ENCODE measurements at regions not wholly inside any gene's neighbourhood (a gene's known extent, or its start where the extent isn't known, plus 50 kb on each side); places are given as distances from the start of the nearest gene placed in this dataset.
A peak's percentile ranks its signal among the peaks of the same experiment; 100 is the strongest.
"Not testable (repeated sequence)": the region's sequence is repeated elsewhere in the genome, so short reads cannot be mapped to it uniquely, and the experiment has no call there.

DNA sequence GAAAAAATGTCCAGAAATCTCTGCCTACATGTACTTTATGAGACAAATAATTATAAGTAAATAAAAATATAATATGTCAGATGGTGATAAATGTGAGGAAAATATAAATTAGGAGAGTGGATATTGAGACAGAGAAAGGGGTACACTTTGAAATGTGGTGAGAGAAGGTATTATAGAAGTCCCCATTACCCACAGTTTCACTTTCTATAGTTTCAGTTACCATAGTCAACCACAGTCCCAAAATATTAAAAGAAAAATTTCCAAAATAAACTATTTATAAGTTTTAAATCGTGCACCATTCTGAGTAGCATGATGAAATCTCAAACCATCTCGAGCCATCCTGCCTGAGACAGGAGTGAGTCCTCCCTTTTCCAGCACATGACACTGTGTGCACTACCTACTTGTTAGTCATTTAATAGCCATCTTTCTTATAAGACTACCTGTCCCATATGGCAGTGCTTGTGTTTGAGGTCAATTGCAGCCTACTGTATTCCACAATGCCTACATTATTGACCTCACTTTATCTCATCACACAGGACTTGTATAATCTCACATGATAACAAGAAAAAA lies 653.7 kb downstream of the DACH1 start:
- no peak for DNase-seq

DNA sequence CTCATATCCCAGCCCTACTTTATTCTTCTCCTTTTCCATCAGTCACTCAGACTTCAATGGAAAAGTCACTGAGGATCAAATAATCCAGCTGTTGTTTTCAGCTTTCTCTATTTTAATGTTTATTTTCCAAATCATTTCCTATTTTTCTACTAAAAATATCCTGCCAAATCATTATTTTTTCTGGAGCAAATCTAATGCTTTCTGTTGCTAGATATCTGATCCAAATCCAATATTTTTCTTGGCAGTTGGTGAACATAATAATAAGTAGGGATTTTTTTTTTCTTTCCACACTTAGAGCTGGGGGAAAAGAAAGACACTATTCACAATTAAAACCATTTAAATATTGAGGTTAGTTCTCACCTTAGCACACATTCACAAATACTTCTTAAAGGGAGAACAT lies 656.1 kb downstream of the DACH1 start:
- no peak for DNase-seq

DNA sequence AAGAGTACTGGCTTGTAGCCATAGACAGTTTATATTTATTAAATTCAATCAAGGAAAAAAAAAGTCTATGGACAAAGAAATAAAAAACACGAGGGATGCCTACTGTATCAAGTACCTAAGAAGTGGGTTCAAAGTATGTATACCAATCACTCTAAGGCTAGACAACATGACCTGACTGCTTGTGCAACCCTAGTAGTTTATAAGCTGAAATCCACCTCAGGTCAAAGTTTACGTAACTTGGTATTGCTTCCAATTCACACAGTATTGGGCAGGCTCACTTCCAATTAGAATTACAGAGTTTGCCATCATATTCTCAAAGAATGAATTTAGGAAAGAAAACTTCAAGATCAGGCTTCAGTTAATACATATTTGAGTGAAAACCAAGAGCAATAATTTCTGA lies 657.8 kb downstream of the DACH1 start:
- no peak for DNase-seq

DNA sequence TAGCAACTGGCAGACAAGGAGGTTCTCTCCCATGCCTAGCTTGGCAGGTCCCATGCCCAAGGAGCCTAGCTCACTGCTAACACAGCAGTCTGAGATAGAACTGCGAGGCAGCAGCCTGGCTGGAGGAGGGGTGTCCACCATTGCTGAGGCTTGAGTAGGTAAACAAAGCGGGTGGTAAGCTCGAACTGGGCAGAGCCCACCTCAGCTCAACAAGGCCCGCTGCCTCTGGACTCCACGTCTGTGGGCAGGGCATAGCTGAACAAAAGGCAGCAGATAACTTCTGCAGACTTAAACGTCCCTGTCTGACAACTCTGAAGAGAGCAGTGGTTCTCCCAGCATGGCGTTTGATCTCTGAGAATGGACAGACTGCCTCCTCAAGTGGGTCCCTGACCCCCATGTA lies 682.4 kb downstream of the DACH1 start:
- DNase-seq, result not testable (repeated sequence)

DNA sequence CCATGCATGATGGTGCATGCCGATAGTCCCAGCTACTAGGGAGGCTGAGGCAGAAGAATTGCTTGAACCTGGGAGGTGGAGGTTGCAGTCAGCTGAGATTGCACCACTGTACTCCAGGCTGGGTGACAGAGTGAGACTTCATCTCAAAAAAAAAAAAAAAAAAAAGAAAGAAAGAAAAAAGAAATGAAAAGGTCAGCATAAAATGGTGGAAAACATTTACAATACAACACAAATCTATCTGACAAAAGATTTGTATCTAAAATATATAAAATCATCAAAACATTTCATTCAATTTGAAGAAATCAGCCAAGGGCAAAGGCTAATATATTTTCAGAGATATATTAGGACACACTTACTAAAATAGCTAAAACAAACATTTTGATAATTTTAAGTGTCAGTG lies 683.7 kb downstream of the DACH1 start:
- DNase-seq, result not testable (repeated sequence)

DNA sequence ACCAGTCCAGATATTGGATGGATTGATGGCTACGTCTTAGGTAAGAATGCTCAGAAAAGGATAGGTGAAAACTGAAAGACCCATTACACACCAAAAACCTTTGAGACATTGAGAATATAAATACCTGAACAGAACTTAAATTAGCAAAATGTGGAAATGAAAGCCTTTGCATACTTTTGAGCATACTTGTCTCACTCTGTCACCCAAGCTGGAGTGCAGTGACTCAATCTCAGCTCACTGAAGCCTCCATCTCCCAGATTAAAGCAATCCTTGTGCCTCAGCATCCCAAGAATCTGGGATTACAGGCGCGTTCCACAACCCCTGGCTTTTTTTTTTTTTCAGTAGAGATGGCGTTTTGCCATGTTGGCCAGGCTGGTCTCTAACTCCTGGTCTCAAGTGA lies 695.3 kb downstream of the DACH1 start:
- DNase-seq, result no peak

DNA sequence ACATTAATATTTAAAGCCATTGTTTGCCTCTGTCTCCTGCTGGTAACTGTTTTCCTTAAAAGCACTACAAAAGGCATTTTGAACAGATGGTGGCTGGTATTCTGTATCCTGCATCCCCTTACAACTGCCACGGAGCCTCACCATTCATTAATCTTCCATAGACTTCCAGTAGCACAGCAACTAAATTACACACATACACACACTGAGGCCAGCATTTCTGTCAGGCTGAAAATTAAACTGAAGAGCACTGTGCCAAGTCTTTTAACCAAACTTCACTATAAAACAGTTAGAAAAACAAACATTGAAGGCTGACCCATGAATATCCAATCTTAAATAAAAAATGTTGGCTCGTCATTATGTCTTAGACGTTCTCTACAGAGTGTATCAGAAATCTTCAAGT lies 697.8 kb downstream of the DACH1 start:
- DNase-seq, result peak; percentile 31

DNA sequence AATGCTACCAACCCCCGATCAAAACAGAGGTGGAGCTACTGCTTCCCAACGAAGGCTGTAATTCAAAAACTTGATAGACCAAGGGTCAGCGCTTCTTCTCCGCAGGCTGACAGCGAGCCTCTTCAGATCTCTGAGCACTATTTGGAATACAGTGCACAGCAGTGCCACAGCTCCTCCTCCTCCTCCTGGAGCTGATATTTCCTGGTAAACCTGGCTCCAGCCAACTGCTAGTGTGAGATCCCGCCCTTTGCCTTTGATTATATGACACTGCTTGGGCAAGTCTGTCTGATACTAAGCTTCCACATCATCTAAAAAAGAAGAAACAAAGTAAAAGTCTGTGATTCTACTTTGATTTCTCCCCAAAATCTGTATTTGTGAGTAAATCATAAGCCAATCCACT lies 710.5 kb downstream of the DACH1 start:
- no peak for DNase-seq

DNA sequence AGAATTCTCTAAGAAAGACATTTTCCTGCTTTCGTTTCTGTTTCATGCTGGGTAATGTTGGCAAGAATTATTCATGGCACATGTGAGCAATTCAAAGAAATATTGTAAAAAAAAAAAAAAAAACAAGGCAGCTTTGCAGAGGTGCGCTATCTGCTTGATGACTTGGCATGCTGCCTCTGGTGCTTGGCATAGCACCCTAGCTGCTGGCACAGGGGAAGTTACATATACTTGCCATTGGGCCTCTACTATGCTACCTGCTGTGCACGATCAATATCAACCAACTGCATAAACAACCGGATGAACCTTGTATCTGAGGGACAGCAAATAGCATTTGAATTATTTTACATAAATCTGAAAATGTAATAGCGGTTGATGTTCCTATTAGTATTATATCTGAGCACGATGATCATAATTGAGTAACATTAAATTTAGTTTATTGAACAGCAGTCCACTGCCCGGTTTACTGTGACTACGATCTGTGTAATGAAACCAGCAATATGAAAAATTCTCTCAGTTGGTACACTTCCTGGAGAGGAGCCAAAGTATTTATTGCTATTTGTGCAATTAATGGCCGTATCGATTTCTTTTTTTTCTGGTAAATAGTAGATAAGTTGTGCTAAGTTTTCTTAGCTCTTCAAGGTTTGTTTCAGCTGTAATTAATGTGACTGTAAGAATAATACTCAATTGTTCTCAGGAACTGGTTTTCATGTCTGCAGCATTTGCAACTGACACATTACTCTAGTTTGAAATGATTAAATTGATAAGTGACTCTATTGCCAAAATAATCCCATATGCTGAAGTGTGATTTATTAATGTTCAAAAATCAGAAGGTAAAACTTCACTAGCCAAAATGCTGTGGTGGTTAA lies 717.3 kb downstream of the DACH1 start:
- DNase-seq, result peak; percentile 34

DNA sequence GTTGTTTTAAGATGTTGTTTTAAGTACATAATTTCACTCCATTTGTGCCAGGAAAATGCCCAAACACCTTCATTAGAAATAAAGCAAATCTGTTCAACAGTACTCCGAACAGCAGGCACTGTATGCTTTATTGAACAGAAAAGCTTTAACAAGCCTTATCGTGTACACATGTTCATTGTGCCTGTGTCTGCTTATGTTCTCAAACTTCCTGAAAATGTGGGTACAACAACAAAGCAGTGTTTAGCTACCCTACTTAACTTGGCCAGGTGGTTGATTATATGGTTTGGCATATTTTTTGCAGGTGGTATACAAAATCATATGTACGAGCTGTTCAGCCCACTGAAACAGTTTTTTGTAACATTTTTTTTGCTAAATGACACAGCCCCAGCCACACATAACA lies 718.0 kb downstream of the DACH1 start:
- DNase-seq, result peak; percentile 42

DNA sequence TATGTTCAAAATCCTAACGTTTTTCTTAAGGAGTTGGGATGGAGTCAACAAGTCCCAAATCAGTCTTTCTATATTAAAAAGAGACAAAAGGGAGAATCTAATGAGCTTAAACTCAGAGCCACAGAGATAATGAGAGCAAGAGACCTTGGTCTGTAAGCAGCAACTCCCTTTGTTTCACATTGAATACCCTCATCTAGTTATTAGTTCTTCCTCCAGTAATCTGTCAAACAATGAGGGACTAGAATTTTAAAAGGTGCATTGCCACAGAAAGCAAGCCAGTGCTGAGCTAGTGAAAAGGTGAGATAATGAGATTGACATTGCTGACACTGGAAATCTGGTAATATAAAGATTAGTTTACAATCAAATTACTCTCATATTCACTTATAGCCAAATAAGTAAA lies 718.6 kb downstream of the DACH1 start:
- no peak for DNase-seq

DNA sequence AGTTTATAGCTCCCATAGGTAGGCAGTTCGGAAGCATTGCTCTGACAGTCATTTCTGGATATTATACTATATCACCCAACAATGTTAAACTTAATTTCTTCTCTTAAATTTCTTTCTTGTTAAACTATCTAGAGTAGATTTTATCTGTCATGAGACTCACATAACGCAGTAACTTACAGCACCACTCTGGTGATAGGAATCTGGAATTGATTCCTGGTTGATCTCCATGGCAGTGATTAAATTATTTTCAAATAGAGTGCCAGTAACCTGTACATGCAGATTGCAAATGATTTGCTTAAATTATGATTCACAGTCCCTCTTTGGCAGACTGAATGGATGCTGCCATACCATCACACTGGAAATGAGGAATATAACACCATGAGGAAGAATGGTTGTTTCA lies 722.1 kb downstream of the DACH1 start:
- DNase-seq, result no peak

DNA sequence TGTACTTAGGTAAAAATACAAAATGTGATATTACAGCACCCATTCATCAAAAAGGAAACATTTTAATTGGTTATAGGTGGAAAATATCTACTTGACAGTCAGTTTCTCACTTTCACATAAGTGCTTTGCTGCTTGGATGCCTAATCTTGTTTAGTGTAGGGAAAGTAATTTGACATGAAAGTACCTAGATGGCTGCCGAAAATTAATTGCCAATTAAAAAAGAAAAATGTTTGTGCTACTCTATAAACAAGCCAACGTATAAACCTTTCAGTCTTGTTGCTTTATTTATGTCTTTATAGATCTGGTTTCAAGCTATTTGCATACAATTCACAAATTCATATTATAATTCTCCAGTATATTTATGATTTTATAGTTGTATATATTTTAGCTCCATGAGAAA lies 729.9 kb downstream of the DACH1 start:
- DNase-seq, result no peak

DNA sequence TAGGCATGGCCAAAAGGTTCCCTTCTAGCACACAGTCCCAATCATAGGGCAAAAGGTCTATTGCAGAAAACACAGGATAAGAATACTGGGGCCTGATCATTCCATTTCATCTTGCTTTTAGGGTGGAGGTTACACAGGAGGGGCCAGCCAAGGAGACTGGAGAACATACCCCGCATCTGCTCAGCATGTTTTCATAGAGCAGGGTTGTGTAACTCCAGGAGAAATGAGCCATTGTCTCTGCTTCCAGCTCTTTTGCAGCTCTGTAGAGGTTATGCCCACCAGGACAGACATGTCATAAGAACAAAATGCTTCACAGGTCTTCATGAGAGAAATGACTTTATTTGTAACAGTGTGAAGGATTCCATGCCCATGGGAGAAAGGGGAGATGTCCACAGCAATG lies 742.8 kb downstream of the DACH1 start:
- no peak for DNase-seq

DNA sequence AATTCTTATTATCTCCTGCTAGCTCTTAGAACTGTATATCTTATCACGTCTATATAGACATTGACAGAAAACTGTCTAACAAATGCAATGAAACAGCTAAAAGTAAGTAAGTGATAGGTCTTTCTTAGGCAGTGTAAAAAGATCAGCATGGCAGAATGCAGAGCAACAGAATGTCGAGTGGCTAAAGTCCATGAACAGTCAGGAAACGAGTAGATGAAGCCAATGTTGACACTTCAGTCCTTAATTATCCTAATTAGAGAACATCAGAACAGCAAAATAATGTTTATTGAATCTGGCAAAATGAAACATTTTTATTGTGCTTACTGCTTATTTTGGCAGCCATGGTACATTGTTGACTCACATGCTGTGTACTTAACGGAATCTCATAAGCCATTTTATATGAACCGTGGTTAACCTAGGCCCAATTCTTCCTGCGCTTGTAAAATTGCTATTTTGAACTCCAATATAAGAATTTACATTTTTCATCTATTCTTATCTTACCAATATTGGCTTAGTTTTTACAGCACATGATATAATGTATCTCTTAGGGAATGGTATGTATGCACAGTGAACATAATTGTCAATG lies 748.1 kb downstream of the DACH1 start:
- DNase-seq, result peak; percentile 68

DNA sequence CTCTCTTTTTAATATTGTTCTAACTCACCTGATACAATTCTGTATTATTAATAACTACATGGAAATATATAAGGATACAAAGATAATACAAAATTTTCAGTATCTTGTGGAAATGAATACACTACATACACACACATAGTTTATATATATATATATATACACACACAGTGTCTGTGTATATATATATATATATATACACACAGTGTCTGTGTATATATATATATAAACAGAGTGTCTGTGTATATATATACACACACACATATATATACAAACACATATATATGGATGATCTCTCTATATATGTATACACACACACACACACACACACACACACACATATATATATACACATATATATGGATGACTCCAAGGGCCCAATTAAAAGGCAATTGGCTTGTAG lies 749.1 kb downstream of the DACH1 start:
- DNase-seq, result no peak

DNA sequence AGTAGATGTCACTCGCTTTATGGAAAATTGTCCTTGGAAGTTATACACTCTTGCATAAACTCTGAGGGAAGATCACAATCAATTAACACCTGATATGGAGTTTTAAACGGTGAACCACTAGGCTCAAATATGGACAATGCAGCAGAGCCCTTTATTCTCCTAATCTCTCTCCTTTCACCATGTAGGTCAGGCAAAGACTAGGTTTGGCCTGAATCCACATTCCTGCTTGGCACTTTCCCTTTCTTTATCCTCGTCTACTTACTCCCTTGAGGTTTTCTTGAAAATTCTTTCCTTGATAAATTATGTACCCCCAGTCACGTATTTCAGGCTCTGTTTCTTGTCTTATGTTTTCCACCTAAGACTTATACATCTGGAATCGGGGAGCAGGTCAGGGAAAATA lies 751.7 kb downstream of the DACH1 start:
- no peak for DNase-seq

DNA sequence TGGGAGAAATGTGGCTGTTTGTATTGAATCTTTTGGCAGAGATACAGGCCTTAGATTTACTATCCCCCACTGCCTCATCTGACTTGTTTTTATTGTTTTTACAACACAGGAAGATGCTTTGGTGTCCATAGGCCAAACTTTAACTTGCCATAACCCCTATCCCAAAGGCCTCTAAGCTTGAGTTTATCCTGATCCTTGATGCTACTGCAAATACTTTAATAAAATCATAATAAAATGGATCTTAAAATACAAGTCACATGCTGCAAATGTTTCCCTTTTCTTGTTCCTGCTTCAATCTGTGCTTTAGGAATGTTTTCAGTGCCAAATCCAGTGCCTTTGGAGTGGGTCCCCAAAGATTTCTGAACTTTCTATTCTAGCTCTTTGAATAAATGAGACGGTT lies 770.6 kb downstream of the DACH1 start:
- no peak for DNase-seq

DNA sequence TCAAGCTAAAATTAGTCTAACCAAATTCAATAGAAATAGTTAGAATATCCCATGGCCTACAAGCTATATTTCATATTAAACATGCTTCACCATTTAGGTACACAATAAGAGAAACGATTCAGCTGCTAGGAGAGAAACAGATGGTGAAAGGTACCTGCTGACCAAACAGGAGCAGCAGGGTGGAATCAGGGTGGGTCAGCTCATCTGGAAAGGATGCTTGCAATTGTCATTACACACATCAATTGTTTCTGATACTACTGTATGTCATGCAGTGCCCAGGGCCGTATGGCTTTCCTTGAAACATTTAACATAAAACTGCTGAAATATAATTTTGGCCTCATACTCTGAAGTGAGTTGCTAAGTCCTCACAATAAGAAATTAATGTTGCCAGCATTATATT lies 776.0 kb downstream of the DACH1 start:
- no peak for DNase-seq

DNA sequence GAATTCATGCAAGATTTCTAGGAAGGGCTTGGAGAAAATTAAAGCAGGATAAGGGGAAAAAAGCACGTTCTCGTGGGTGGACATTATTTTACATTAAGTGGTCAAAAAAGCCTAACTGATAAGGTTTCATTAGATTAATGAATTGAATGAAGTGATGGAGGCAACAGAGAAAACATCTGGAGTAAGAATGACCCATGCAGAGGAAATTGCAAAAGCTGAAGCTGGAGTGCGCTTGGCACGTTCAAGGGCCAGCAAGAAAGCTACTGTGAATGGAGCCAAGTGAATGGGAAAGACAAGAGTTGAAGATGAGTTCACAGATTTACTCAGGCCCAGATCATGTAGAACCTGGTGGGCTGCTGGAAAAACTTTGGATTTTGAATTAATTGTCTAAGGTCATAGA lies 777.9 kb downstream of the DACH1 start:
- DNase-seq, result no peak

DNA sequence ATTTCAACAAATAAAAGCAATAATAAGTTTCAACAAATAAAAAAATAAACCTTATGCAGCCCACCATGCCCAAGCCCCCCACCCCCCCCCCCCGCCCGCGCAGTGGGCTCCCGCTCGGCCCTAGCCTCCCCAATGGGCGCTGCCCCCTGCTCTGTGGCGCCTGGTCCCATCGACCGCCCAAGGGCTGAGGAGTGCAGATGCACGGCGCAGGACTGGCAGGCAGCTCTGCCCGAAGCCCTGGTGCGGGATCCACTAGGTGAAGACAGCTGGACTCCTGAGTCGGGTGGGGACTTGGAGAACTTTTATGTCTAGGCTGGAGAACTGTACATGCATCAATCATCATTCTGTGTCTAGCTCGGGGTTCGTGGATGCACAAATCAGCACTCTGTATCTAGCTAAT lies 779.6 kb downstream of the DACH1 start:
- no peak for DNase-seq

DNA sequence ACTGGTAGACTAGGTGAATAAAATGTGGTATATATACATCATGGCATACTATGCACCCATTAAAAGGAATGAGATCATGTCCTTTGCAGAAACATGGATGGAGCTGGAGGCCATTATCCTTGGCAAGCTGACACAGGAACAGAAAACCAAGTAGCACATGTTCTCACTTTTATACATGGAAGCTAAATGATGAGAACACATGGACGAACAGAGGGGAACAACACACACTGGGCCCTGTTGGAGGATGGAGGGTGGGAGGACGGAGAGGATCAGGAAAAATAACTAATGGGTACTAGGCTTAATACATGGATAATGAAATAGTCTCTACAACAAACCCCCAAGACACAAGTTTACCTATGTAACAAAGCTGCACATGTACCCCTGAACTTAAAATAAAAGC lies 780.0 kb downstream of the DACH1 start:
- DNase-seq, result no peak

DNA sequence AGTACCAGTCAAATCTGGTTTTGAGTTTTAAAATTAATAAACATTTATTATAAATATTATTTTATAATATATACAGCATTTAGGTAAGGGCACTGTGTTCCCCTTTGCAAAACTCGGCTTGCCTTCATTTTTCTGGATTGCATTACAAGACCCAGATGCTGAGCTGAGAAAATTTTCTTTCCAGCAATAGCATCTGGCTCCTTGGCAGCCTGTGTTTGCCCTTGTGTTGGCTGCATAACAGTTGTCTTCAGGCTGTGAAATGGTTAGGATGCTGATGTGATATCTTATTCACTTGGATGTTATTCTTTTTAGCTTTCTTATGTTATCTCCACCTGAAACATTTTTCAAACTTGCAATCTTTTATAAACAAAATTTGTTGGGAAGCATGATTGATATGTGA lies 784.4 kb downstream of the DACH1 start:
- no peak for DNase-seq

DNA sequence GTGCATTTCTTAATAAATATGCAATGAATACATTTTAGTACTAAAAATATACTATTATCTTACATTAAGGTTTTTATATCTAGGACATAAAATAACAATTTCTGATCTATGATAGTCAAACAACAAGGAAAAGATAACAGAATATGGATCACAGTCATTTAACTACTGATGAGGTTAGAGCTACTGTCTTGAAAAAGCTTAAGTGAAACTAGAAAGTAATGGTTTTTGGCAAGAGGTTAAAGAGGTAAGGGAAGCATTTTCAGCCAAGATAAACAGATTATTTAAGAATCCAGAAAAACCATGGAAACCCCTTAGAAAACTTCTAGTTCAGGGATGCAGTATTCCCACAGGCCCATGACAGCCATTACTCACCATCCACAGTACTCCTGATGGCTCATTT lies 787.4 kb downstream of the DACH1 start:
- no peak for DNase-seq

DNA sequence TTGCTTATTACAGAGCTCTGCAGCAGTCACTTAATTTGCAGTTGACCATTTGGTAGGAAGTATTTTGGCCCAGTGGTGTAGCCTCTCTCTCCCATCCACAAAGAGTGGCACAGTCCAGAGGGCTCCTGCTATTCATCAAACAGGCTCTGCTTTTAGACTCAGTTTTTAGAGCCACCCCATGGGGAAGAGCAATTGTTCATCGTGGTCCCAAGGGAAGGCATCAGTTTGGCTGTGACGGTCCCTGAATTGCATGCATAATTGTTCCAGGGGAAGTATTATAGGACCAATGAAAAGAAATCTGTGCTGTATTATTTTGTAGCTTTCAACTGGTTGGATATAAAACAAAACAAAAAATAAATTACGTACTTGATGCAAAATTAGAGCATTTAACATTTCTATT lies 799.0 kb downstream of the DACH1 start:
- DNase-seq, result no peak
